NCI-H2227 (cell line): ENCODE measurements at regions not wholly inside any gene's neighbourhood (a gene's known extent, or its start where the extent isn't known, plus 50 kb on each side); places are given as distances from the start of the nearest gene placed in this dataset.

Source experiments
- DNase-seq: peaks from one replicate; lab custom pipeline; 2025; ENCODE audit not compliant: unreplicated experiment; lab: John Stamatoyannopoulos, UW

GRCh38 chrX:80098038-80098437 lies 83.5 kb downstream of the TBX22 start:
- DNase-seq, result no peak

- DNase-seq, result no peak
These were observed 105.8 kb downstream of the TBX22 start for GRCh38 chrX:80120335-80120734.

GRCh38 chrX:80138938-80139337 lies 124.4 kb downstream of the TBX22 start:
- no peak for DNase-seq

GRCh38 chrX:80139564-80139963 lies 125.0 kb downstream of the TBX22 start:
- DNase-seq, result no peak

GRCh38 chrX:80170581-80170980 lies 156.0 kb downstream of the TBX22 start:
- DNase-seq, result no peak

- no peak for DNase-seq
These were observed 158.7 kb downstream of the TBX22 start for GRCh38 chrX:80173261-80173660.

- DNase-seq, result no peak
These were observed 160.5 kb downstream of the TBX22 start for GRCh38 chrX:80174925-80175574.

- no peak for DNase-seq
These were observed 166.5 kb downstream of the TBX22 start for GRCh38 chrX:80181079-80181478.

- no peak for DNase-seq
These were observed 170.3 kb downstream of the TBX22 start for GRCh38 chrX:80184854-80185253.

- DNase-seq, result no peak
These were observed 192.1 kb downstream of the TBX22 start for GRCh38 chrX:80206647-80207046.

GRCh38 chrX:80207327-80207726 lies 192.8 kb downstream of the TBX22 start:
- DNase-seq, result no peak

- no peak for DNase-seq
These were observed 201.5 kb downstream of the TBX22 start for GRCh38 chrX:80216086-80216485.

GRCh38 chrX:80223982-80224579 lies 196.2 kb upstream of the TENT5D start:
- DNase-seq, result no peak

GRCh38 chrX:80229626-80230025 lies 190.6 kb upstream of the TENT5D start:
- no peak for DNase-seq

- DNase-seq, result no peak
These were observed 183.2 kb upstream of the TENT5D start for GRCh38 chrX:80237072-80237471.

GRCh38 chrX:80246271-80246670 lies 174.0 kb upstream of the TENT5D start:
- no peak for DNase-seq

GRCh38 chrX:80266287-80266686 lies 154.0 kb upstream of the TENT5D start:
- no peak for DNase-seq

GRCh38 chrX:80266979-80267378 lies 153.3 kb upstream of the TENT5D start:
- DNase-seq, result no peak

- no peak for DNase-seq
These were observed 152.5 kb upstream of the TENT5D start for GRCh38 chrX:80267790-80268189.

- DNase-seq, result no peak
These were observed 137.7 kb upstream of the TENT5D start for GRCh38 chrX:80282535-80282934.

GRCh38 chrX:80285131-80285773 lies 135.0 kb upstream of the TENT5D start:
- DNase-seq, result no peak

GRCh38 chrX:80290834-80291233 lies 129.4 kb upstream of the TENT5D start:
- no peak for DNase-seq

- DNase-seq, result no peak
These were observed 126.9 kb upstream of the TENT5D start for GRCh38 chrX:80293354-80293753.
